LNCAP (cell line): ENCODE measurements at regions not wholly inside any gene's neighbourhood (a gene's known extent, or its start where the extent isn't known, plus 50 kb on each side); places are given as distances from the start of the nearest gene placed in this dataset.

Experiments
- TF ChIP-seq, protein P1 (sequence below): fragments of 450-650 bp; IDR thresholded peaks from 2 replicates; pipeline ENCODE4 v1.5.1; 2017; ENCODE audit warnings: mild to moderate bottlenecking

GRCh38 chr5:113891491-113891890 lies 378.0 kb downstream of the YTHDC2 start:
- TF ChIP-seq, protein P1, sequence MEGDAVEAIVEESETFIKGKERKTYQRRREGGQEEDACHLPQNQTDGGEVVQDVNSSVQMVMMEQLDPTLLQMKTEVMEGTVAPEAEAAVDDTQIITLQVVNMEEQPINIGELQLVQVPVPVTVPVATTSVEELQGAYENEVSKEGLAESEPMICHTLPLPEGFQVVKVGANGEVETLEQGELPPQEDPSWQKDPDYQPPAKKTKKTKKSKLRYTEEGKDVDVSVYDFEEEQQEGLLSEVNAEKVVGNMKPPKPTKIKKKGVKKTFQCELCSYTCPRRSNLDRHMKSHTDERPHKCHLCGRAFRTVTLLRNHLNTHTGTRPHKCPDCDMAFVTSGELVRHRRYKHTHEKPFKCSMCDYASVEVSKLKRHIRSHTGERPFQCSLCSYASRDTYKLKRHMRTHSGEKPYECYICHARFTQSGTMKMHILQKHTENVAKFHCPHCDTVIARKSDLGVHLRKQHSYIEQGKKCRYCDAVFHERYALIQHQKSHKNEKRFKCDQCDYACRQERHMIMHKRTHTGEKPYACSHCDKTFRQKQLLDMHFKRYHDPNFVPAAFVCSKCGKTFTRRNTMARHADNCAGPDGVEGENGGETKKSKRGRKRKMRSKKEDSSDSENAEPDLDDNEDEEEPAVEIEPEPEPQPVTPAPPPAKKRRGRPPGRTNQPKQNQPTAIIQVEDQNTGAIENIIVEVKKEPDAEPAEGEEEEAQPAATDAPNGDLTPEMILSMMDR: no peak

DNA sequence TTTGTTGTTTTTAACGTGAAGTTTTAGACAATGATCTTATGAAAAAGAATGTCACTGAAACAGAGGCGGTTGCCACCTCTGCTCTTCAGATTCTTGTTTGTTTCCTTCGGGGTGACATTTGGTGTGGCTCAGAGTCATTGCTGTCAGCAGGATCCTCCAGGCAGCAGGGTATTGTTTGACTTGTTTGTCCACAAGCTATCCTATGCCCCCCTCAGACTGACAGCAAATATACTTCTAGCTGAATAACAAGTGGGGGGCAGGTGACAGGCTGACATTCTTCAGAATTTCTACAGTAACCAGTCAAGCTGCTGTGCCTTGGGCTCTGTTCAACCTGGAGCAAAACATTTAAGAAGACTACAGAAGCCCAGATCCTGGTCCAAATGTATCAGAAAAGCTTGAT lies 383.3 kb downstream of the YTHDC2 start:
- TF ChIP-seq, protein P1: no peak

DNA sequence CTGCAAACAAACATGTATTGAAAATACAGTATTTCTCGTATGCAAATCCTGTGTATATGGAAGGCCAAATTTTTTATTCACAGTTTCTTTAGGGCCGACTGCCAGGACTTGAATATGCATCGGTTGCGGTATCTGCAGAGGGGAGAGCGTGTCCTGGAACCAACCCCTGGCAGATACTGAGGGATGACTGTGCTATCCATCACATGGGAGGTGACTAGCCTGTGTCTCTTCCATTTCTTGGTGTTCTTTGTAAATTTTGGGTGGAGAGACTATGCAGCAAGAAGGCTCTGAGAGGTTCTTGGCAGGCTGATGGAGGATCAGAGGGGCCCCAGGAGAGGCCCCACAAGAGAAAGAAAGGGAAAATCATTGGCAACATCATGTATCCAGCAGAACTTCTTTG lies 384.3 kb downstream of the YTHDC2 start:
- TF ChIP-seq, protein P1: no peak

GRCh38 chr5:113900141-113900540 lies 386.6 kb downstream of the YTHDC2 start:
- TF ChIP-seq, protein P1: no peak

- TF ChIP-seq, protein P1: no peak
Measured at GRCh38 chr5:113900816-113901215, 387.3 kb downstream of the YTHDC2 start.

GRCh38 chr5:113901718-113902117 lies 388.2 kb downstream of the YTHDC2 start:
- TF ChIP-seq, protein P1: no peak

DNA sequence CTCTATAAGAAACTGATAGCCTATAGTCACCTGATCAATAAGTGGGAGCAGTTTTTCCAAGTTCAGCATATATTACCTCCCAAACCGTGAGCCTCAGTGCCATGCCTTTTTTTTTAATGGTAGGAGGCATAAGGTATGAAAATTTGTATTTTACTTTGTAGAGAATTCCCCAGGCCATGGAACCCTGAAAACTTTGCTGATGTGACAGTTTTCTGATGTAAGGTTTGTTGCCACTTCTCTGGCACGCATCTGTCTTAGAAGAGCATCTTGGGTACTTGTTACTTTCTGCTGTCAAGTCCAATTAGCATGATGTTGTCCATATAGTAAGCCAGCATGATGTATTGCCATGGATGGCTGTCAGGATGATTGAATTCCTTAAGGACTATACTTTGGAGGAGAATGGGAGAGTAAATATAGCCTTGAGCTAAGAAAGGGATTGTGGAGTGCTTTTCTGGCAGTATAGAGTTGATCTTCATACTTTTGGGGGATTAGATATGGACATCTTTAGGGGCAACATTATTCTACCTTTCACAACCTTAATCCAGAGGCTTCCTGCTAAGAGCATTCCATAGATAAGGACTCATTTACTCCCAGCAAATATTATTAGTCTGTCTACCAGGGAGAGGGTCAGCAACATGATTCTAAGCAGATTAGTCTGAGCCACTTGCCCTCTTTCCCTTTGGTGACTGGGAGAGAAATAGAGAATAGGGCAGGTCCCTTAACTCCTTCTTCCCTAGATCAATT lies 389.6 kb downstream of the YTHDC2 start:
- TF ChIP-seq, protein P1: no peak

DNA sequence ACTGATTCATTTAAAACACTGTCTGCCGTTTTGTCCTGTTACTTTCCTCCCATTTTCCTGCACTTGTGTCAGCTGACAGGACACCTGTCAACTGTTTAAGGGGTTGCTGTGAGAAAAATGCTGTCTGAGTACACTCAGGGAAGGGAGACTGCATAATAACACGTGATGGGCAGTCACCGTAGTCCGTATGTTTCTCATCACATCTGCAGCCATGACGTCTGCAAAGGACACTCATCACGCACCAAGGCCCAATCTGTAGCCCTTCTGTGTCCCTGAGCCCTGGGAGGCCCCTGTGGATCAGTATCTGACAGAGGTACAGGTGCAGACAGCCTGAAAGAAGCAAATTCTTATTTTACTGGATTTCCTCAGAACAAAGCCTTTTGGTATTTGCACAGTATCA lies 396.3 kb downstream of the YTHDC2 start:
- TF ChIP-seq, protein P1: no peak
